CD4-positive, alpha-beta T cell treated with Interleukin-10 for 1 hour (primary cell): ENCODE measurements at regions not wholly inside any gene's neighbourhood (a gene's known extent, or its start where the extent isn't known, plus 50 kb on each side); places are given as distances from the start of the nearest gene placed in this dataset.
"Not testable (repeated sequence)": the region's sequence is repeated elsewhere in the genome, so short reads cannot be mapped to it uniquely, and the experiment has no call there.

Source experiments
- DNase-seq: peaks from one replicate; pipeline ENCODE4 v3.0.0-alpha.2; 2020

DNA sequence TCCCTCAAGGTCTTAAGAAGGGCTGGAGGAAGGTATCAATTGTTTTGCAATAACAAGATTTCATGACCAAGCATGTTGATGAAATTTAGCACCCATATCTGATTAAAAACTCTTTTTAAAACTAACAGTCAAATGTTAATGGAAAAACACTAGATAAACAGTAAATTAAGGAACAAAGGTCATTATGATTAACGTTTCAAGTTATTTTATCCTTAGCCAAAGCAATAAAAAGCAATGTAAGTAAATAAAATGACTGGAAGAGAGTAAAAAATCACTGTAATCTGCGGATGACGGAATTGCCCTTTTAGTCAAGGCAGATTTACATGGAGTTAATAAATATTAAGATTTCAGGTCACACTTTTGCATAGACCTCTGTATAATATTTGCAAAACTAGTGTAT is 179.5 kb upstream of the KLF6 start:
- no peak for DNase-seq

DNA sequence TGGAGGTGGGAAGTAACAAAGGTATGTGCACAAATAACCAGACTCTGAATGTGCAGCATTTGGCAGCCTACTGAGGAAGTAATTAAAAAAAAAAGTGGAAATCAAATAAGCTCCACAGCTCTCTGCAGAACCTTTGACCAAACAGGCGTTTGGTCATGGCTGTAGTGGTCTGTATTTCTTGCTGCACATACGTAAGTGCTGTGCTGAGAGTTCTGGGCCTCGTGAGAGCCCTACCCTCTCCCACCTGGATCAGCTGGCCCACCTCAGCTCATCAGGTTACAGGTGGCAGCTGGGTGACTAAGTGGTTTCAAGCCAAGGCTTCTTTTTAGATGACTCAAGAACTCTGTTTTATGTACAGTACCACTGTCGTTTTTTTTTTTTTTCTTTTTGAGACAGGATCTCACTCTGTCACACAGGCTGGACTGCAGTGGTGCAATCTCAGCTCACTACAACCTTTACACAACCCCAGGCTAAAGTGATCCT is 178.2 kb upstream of the KLF6 start:
- no peak for DNase-seq

DNA sequence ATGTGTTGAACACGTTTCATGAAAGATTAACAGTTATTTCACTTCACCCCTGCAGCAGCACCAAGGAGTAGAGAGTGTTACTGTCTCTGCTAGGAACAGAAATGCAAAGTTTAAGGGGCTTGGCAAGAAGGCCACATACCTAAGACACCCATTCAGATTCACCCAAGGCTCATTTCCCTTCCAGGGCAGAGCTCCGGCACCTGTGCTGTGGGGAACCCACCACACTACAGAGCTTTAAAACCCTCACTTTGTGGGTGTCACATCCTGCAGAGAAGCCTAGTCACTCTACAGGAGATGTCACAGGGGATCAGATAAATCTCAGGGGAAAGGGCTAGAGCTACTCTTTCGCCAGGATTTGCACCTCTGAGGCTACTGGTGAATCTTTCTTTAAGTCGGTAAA is 176.1 kb upstream of the KLF6 start:
- DNase-seq: peak; percentile 73

DNA sequence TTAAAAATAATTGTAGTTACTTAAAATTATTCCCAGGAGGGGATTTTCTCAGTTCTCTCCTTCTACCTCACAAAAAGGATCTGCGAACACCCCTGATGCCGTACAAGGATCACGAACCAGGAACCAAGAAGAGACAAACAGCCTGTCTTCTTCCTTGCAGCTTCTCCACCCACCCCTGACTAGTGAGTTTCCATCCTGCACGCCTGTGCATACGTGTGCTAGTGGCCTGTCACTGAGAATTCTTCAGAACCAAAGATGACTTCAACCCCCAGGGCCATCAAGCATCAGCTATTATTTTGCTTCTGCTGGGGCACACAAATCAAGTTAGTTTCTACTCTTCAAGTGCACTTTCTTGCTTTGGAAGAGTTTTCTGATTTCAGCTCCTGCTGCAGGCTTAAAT is 175.5 kb upstream of the KLF6 start:
- no peak for DNase-seq

DNA sequence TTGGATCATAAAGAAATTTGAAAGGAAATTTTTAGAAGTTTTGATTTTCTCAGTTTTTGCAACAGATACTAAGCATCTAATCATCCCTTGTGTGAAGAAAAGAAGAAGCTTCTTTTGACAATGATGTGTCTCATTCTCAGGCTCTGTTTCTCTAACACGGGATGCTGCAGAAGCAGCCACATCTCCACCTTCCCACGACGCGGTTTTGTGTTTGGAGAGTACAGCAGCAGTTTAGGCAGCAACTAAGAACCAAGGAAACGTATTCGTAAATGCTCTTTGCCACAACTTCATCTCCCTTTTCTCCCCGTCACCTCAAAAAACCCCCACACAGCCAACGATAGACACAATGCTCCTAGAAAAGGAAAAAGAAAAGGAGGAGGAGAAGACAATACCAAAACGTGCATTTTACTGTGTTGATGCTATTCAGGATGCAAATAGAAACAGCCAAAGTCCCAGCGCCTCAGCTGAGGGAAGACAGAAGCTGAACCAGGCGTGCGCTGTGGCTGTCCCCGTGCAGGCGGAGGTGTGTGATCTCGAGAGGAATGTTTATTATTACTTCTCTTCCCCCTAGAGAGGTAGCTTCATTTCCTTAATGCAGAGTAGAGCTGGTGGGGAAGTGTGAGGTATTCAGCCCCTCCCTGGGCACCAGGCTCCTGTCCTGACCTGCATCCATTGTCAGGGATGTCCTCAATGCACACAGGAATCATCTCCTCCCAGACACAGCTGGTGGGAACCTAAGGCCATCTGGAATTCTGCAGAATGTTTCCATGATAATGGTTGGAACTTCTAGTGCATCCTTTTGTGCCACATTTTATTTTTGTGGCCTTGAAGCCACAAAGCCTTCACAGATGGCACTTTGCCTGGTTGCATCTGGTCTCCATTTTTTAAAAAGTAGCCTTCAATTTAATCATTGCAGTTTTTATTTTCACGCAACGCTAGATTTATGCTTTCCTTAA is 174.6 kb upstream of the KLF6 start:
- DNase-seq: no peak

DNA sequence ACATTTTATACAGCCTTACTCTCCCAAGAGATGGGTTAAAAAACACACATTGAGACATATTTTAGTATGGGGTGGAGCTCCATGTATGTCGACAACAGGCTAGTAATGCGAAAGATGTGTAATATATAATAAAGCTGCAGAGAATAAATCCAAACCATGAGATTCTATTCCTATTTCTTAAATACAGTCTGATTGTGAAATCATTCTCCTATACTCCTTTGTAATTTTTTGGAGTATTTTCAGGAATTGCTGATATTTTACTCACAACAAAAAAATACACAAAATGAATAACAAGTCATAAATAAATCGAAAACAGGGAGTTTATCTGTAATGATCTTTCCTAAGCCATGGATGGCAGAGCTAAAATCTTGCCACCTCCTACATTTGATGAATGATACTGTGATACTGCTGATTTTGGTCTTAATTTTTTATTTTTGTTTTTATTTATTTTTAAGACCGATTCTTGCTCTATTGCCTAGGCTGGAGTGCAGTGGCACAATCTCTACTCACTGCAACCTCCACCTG is 173.5 kb upstream of the KLF6 start:
- no peak for DNase-seq

DNA sequence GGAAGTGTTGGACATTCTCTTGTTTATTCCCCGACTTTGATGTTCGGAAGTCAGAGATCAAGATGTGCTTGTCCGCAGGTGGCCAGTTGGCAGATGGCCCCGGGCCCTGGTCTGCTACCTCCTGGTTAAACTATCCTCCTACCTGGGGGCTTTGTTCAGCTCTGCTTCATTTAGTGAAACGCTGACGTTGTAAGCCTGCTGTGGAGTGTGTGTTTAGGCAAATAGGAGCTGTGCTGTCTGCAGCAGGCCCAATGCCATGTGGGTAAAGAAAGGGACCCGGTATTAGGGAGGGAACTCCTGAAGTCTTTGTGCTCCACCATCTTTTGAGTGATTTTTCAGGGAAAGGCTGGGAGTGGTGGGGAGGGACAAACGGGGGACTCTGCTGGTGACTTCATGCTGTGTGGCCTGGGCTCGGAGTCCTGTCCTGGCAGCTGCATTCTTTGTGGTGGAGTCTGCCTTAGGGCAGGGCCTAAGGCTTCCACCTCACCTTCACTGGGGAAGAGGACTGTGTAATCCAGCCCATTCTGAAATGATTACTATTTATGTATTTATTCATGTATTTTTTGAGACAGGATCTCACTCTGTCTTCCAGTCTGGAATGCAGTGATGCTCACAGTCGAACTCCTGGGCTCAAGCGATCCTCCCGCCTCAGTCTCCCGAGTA is 171.1 kb upstream of the KLF6 start:
- DNase-seq: no peak

DNA sequence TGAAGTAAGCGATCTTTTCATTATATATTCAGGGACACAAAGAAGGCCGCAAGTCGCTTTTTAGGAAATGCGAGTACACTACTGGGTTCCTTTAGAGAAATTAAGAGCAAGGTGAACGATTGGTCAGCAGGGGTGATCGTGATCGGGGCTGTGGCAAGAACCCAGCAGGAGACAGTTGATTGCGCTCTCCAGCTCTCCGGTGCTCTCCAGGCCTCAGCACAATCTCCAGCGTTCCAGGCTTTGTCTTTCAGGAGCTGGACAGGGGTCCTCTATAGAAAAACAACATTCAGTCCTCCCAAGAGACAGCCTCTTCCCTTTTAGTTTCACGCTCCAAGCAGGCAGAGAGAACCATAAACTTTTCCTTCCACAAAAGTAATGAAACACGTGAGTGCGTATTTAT is 170.5 kb upstream of the KLF6 start:
- DNase-seq: no peak

DNA sequence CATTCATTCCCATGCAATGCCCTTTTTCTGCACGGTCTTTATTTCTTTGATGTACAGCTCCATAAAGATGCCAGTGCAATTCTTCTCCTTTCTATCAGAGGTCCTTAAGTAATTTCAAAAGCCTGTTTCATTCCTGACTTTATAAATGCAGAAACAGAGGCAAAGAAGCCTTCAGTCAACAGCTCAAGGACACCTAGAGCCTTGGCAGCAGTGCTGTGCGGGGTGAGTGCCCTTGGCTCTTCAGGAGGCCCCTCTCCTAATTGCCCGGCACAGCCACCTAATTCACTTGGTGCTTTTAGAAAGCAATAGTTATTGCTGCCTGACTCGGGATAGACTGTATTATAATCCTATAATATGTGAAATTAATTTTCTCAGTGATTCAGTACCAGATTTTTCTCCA is 169.6 kb upstream of the KLF6 start:
- no peak for DNase-seq

DNA sequence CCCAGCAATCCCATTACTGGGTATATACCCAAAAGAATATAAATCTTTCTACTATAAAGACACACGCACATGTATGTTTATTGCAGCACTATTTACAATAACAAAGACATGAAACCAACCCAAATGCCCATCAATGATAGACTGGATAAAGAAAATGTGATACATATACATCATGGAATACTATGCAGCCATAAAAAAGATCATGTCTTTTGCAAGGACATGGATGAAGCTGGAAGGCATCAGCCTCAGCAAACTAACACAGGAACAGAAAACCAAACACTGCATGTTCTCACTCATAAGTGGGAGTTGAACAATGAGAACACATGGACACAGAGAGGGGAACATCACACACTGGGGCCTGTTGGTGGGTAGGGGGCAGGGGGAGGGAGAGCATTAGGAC is 169.0 kb upstream of the KLF6 start:
- DNase-seq: not testable (repeated sequence)

DNA sequence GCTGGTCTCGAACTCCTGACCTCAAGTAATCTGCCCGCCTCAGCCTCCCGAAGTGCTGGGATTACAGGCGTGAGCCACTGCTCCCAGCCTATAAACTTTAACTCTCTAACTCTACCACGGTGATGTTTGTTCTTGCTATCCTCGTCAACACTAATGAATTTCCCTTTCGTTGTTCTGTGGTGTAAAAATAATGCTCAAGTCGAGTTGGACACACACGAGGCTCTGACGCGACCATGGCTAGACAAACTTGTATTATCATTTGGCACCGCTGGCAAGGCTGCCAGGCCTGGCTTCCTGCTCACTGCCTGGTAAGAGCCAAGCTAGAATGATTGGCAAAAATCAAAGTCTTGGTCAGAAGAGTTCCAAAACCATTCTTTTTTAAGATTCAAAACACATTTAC is 167.0 kb upstream of the KLF6 start:
- no peak for DNase-seq

DNA sequence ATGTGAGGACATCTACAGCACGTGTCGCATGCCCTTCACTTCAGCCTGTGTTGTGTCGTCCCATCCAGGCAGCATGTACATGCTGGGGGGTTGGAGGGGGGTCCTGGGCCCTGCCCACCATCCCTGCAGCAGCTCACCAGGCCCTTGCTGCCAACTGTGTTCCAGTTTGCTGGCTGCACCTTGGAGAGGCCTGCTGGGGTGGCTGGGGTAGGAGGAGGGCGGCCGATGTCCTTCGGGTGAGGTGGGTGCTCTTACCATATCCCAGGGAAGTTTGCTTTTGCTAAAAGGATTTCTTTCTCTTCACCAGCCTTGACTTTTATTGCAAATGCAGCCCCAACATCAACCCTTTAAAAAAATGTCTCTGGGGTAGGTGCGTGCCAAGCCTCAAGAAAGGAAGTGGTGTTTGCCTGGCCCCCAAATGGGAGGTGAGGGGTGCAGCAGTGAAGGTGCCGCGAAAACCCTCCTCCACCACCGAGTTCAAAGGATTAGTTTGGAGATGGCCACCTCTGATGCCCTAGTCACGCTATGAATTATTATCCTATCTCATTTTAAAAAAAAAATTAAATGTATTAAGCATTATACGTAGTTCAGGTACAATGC is 165.8 kb upstream of the KLF6 start:
- peak; percentile 71 for DNase-seq

DNA sequence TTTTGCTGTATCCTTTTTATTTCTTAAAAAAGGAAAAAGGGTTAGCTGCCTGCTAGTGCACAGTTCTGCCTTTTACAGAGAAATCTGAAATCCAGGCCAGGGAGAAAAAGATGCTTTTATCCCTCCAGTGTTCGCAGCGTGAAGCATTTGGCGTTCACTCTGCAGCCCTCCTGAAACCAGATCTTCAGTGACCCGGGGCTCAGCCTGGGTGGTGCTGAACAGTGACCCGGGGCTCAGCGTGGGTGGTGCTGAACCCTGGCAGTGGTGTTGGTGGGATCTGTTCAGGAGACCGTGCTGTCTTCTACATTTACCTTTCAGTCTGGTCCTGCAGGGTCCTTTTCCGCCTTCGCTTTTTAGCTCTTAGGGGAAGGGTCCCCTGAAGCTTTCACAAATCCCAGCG is 164.7 kb upstream of the KLF6 start:
- no peak for DNase-seq

DNA sequence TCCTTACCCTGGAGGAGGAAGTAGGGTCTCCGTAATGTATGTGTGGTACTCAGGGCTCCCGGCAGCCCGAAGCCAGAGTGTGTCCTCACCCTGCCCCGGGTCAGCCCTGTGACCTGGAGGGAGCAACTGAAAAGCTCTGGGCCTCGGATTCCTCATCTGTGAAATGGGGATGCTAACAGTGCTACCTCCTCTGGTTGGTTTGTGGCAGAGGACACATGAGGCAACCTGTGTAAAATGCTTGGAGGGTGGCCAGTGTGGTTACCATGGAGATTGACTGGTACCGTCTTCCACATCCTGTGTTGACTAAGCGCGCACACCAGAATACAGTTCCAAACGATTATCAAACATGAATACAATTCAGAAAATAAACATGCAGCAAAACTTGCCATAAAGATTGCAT is 163.8 kb upstream of the KLF6 start:
- DNase-seq: peak; percentile 90

DNA sequence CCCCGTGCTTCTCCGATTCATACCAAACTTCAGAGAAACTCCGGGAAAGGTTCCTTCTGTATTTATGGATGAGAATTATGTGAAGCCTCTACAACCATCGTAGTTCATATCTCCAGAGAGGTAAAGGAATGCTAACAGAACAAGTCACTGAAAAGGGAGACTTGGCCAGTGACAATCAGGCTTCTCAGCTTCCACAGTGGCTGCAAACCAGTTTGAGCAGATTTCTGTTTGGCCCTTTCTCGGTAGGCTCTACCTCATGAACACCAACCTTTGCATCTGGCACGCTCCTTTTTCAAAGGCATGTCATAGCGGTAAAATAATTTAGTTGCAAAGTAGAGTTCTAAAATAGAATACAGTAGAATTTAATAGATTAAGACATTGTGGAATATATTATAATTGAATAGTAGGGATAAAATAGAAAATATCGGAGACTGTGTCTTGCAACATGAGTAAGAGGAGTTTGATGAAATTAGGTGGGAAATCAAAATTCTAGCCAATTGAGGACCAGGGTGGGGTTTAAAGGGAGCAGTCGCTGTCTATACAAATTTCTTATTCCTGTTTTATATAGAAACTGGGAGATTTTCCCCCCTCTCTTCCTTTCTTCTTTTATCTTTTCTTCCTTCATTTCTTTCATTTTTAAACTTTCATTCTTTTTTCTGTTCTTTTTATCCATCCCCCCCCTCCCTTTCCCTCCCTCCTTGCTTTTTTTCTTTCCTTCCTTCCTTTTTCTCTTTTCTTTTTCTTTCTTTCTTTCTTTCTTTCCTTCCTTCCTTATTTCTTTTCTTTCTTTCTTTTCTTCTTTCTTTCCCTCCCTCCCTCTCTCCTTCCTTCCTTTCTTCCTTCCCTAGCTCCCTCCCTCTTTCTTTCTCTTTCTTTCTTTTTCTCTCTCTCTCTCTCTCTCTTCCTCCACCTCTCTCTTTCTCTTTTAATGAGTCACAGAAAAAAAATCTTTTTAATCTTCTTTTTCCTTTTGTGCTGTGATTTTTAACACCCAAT is 161.5 kb upstream of the KLF6 start:
- DNase-seq: no peak

DNA sequence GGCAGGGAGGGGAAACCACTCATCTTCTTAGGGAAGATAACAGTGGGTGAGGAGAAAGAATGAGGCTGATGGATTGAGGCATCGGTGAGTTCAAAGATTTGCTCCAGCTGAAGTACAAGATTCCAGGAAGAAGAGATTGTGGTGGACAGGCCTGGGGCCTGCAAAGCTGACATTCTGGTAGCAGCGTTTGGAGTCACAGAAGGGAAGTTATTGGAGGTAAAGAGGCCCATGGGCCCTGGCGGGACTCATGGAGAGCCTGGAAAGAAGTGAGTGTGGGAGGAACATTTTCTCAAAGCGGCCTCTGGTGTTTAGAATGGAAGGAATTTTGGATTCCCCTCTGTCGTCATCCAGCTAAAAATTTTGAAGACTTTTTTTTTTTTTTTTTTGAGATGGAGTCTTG is 160.0 kb upstream of the KLF6 start:
- no peak for DNase-seq

DNA sequence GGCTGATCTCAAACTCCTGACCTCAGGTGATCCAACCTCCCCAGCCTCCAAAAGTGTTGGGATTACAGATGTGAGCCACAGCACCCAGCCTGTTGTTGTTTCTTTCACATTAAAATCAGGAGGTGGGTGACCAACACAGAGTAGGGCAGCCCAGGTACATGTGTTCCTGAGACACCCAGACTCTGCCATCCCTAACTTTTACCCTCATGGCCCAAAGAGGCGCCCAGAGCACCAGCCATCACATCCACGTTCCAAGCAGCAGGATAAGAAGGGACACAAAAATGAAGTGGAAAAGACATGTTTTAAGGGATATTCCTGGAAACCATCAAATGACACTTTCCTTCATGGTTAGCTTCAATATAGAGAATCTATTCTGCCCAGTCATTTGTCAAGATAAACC is 159.6 kb upstream of the KLF6 start:
- no peak for DNase-seq

DNA sequence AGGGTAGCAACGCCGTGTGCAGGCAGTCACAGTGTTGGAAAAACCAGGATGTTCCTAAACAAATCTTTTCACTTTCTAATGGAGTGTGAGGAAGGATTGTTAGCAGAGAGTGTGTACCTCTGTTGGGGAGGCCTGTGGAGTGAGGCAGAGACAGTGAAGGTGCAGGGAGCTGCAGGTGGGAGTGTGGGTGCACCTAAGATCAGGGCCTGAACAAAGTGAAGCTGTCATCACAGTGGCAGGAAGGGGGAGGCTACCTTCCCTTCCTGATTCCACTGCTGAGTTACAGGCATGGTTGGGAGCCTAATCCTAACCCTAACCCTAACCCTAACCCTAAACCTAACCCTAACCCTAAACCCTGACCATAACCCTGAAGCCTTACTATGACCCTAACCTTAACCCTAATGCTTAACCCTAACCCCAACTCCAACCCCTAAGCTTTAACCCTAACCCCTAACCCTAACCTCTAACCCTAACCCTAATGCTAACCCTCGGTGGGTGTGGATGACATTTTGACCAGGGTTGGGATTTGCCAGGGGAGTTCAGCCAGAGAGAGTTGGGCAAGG is 158.8 kb upstream of the KLF6 start:
- DNase-seq: no peak

DNA sequence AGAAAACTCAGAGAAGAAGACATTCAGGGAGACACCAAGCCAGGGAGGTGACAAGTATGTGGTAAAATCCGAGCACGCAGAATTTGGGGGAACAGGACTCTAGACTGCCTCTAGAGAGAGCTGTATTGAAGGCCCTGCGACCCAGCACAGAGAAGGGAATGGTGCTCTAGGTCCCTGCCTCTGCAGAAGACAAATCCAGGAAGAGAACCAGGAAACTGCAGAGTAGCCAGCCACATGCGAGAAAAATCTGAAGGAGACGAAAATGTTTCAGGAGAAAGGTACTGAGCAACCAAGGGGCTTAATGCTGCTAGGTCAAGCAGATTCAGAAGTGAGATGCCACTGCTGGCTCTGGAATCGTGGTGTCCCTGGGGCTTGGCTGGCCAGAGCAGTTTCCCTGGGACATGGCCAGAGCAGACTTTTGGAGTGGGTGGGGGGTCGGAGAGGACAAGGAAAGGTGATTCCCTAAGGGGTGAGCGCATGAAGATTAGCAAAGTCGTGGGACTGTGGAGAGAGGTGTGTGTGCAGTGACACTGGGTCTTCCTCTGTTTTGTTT is 158.0 kb upstream of the KLF6 start:
- DNase-seq: peak; percentile 33

DNA sequence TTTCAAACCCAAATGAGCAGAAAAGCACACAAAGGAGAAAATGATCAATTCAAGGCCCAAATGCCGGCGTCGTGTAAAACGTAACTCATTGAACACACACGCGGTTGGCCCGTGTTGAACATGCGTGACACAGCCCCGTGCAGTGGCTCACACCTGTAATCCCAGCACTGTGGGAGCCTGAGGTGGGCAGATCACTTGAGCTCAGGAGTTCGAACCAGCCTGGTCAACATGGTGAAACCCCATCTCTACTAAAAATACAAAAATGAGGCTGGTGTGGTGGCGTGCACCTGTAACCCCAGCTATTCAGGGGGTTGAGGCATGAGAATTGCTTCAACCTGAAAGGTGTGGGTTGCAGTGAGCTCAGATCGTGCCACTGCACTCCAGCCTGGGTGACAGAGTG is 156.7 kb upstream of the KLF6 start:
- DNase-seq: no peak

DNA sequence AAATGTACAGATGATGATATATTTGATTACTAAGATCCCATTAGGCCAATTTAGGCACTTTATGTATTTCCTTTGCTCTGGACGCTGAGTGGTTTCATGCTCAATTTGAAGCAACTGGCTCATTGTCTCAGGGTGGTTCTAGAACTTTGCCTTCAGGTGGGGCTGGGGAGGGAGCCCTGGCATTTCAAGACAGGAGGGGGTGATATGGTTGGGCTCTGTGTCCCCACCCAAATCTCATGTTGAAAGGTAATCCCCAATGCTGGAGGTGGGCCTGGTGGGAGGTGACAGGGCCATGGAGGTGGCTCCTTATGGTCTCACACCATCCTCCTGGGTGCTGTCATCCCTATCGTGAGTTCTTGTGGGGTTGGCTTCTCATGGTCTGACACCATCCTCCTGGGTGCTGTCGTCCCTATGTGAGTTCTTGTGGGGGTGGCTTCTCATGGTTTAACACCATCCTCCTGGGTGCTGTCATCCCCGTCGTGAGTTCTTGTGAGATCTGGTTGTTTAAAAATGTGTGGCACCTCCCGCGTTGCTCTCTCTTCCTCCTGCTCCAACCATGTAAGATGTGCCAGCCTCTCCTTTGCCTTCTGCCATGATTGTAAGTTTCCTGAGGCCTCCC is 151.5 kb upstream of the KLF6 start:
- DNase-seq: no peak
